ENCODE measurements at regions not wholly inside any gene's neighbourhood (a gene's known extent, or its start where the extent isn't known, plus 50 kb on each side); places are given as distances from the start of the nearest gene placed in this dataset.

DNA sequence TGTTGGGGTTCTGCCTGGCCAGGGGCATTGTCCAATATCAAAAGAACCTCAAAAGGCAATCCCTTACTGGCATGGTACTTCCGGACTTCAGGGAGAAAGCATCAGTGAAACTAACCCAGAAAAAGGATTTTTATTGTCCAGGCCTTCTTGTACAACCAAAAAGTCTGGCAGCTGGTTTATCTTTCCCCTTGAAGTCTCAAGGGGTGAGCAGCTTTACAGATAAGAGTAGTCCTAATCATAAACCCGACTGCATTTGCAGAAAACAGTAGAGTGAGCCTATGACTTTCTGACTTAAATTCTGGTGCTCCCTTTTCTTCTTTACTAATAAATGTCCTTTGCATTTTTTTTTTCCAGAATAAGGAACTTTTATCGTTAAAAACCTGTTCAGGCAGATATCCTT lies 104.0 kb upstream of the CHRM3 start:
- TF ChIP-seq, protein P1, sequence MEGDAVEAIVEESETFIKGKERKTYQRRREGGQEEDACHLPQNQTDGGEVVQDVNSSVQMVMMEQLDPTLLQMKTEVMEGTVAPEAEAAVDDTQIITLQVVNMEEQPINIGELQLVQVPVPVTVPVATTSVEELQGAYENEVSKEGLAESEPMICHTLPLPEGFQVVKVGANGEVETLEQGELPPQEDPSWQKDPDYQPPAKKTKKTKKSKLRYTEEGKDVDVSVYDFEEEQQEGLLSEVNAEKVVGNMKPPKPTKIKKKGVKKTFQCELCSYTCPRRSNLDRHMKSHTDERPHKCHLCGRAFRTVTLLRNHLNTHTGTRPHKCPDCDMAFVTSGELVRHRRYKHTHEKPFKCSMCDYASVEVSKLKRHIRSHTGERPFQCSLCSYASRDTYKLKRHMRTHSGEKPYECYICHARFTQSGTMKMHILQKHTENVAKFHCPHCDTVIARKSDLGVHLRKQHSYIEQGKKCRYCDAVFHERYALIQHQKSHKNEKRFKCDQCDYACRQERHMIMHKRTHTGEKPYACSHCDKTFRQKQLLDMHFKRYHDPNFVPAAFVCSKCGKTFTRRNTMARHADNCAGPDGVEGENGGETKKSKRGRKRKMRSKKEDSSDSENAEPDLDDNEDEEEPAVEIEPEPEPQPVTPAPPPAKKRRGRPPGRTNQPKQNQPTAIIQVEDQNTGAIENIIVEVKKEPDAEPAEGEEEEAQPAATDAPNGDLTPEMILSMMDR (IDR thresholded peaks at IDR 0.05; ENCODE audit: insufficient read depth, low read length, poor library complexity, severe bottlenecking): no peak
- no peak for TF ChIP-seq EZH2phosphoT487 (conservative IDR thresholded peaks at IDR 0.05; ENCODE audit: low read length)
